ENCODE measurements at regions not wholly inside any gene's neighbourhood (a gene's known extent, or its start where the extent isn't known, plus 50 kb on each side); places are given as distances from the start of the nearest gene placed in this dataset.

DNA sequence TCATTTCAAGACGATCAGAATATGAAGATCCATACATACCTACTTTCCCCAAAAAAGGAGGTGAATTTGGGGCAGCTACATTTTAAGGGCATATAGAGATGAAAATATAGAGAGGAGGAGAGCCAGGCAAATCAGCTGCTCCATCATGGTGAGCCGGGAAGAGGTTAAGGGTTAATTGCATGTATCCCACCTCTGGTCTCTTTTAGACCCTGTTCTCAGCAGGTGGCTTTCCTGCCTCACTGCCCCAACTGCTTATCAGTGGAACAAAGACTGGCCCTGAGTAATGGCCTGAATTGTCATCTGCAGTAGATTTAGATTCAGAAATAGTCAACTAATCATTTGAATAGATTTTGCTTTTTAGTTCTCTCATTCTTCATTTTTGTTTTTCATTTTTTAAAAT is 206.6 kb downstream of the SPRY2 start:
- H3K4me2 ChIP-seq = no peak overlapping the region; the same call in 1 of the 2 replicates
- ATAC-seq = no peak; the same call in 2 of the 3 replicates
- Mint-ChIP-seq H3K9me3 (no peaks in the 10 kb centered on the region), H3K4me3 (no peak overlapping the region), H3K27ac (no peak overlapping the region), H3K27me3 (ENCODE audit: insufficient read depth, low read depth, poor library complexity) (peaks cover 11% of the 10 kb centered on the region), H3K36me3 (ENCODE audit: low read depth) (no peaks in the 10 kb centered on the region), H3K4me1 (peaks cover 42% of the 10 kb centered on the region)
- TF ChIP-seq STAT1 (IDR thresholded peaks at IDR 0.05; ENCODE audit: unreplicated experiment) (no peak), POLR2AphosphoS5 (IDR thresholded peaks at IDR 0.05; ENCODE audit: low read depth) (no peak), JUNB (IDR thresholded peaks at IDR 0.05; ENCODE audit: unreplicated experiment) (no peak)
- no peaks in the 10 kb centered on the region for H3K79me2 ChIP-seq (replicated peaks; ENCODE audit: insufficient read depth)
- H2AFZ ChIP-seq = no peak overlapping the region
- no peaks in the 10 kb centered on the region for H4K20me1 ChIP-seq (replicated peaks; ENCODE audit: insufficient read depth)
- no peaks in the 10 kb centered on the region for H3F3A ChIP-seq (replicated peaks; ENCODE audit: low read depth)
- peaks cover 41% of the 10 kb centered on the region for H3K4me1 ChIP-seq (ENCODE audit: insufficient read depth)
- no peak for DNase-seq (ENCODE audit: low spot score)
- no peak overlapping the region for H3K4me3 ChIP-seq
- no peaks in the 10 kb centered on the region for H3K36me3 ChIP-seq (ENCODE audit: insufficient read depth)
- no peaks in the 10 kb centered on the region for H3K27me3 ChIP-seq (ENCODE audit: insufficient read depth)
- no peaks in the 10 kb centered on the region for H3K9me2 ChIP-seq (ENCODE audit: insufficient read depth)
- no peak overlapping the region for H3K27ac ChIP-seq (ENCODE audit: low read depth)

DNA sequence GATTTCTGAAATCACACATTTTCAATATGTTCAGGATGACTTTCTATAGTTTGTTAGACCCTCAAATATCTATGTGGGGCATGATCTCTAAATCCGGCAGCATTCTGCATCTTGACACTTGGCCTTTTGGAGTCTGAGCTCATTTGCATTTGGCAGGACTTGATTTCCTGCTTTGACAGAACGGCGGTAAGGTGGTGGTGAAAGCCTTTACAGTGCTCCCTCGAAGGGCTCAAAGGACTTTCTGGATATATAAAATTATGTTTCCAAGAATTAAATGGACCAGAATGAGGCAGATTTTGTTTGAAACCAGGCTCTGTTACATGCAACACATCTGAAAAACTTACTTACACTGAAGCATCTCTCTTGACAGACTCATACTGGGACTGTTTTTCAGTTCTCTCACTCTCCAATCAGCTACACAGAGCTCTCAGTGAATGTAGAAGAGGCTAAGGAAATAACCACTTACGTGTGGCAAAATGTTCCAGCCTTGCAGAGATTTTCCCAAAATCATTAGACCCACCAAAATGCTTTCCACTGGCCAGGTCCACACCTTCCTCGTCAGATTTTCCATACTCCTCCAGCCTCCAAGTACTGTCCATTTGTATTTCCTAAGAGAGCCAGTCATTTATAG is 207.2 kb downstream of the SPRY2 start:
- Histone ChIP-seq H3K27ac (ENCODE audit: low read depth) (no peak overlapping the region), H4K20me1 (replicated peaks; ENCODE audit: insufficient read depth) (no peaks in the 10 kb centered on the region), H3K9me2 (ENCODE audit: insufficient read depth) (no peaks in the 10 kb centered on the region), H3K79me2 (replicated peaks; ENCODE audit: insufficient read depth) (no peaks in the 10 kb centered on the region), H3K4me1 (ENCODE audit: insufficient read depth) (peaks cover 41% of the 10 kb centered on the region), H3K4me2 (peak overlapping the region; percentile 7), H3K4me3 (no peak overlapping the region), H3F3A (replicated peaks; ENCODE audit: low read depth) (no peaks in the 10 kb centered on the region), H3K36me3 (ENCODE audit: insufficient read depth) (no peaks in the 10 kb centered on the region), H3K27me3 (ENCODE audit: insufficient read depth) (no peaks in the 10 kb centered on the region), H2AFZ (no peak overlapping the region)
- no peak for ATAC-seq
- Mint-ChIP-seq H3K4me3 (no peak overlapping the region), H3K36me3 (ENCODE audit: low read depth) (no peaks in the 10 kb centered on the region), H3K4me1 (peaks cover 42% of the 10 kb centered on the region), H3K27ac (no peak overlapping the region), H3K27me3 (ENCODE audit: insufficient read depth, low read depth, poor library complexity) (peaks cover 11% of the 10 kb centered on the region), H3K9me3 (no peaks in the 10 kb centered on the region)
- no peak for DNase-seq (ENCODE audit: low spot score)
- TF ChIP-seq CREB1 (CRISPR knock-in tag; IDR thresholded peaks at IDR 0.05; ENCODE audit: low read depth) (no peak), STAT1 (IDR thresholded peaks at IDR 0.05; ENCODE audit: unreplicated experiment) (no peak), POLR2AphosphoS5 (IDR thresholded peaks at IDR 0.05; ENCODE audit: low read depth) (no peak), JUNB (IDR thresholded peaks at IDR 0.05; ENCODE audit: unreplicated experiment) (no peak), ZNF331 (CRISPR knock-in tag; IDR thresholded peaks at IDR 0.05; ENCODE audit: low read depth) (no peak), EZH2phosphoT487 (IDR thresholded peaks at IDR 0.05; ENCODE audit: unreplicated experiment) (no peak), ZNF114 (CRISPR knock-in tag; IDR thresholded peaks at IDR 0.05) (no peak), NANOG (IDR thresholded peaks at IDR 0.05; ENCODE audit: borderline replicate concordance) (no peak), EZH2 (IDR thresholded peaks at IDR 0.05; ENCODE audit: low read depth, unreplicated experiment) (no peak)
- TF ChIP-seq, protein P1, sequence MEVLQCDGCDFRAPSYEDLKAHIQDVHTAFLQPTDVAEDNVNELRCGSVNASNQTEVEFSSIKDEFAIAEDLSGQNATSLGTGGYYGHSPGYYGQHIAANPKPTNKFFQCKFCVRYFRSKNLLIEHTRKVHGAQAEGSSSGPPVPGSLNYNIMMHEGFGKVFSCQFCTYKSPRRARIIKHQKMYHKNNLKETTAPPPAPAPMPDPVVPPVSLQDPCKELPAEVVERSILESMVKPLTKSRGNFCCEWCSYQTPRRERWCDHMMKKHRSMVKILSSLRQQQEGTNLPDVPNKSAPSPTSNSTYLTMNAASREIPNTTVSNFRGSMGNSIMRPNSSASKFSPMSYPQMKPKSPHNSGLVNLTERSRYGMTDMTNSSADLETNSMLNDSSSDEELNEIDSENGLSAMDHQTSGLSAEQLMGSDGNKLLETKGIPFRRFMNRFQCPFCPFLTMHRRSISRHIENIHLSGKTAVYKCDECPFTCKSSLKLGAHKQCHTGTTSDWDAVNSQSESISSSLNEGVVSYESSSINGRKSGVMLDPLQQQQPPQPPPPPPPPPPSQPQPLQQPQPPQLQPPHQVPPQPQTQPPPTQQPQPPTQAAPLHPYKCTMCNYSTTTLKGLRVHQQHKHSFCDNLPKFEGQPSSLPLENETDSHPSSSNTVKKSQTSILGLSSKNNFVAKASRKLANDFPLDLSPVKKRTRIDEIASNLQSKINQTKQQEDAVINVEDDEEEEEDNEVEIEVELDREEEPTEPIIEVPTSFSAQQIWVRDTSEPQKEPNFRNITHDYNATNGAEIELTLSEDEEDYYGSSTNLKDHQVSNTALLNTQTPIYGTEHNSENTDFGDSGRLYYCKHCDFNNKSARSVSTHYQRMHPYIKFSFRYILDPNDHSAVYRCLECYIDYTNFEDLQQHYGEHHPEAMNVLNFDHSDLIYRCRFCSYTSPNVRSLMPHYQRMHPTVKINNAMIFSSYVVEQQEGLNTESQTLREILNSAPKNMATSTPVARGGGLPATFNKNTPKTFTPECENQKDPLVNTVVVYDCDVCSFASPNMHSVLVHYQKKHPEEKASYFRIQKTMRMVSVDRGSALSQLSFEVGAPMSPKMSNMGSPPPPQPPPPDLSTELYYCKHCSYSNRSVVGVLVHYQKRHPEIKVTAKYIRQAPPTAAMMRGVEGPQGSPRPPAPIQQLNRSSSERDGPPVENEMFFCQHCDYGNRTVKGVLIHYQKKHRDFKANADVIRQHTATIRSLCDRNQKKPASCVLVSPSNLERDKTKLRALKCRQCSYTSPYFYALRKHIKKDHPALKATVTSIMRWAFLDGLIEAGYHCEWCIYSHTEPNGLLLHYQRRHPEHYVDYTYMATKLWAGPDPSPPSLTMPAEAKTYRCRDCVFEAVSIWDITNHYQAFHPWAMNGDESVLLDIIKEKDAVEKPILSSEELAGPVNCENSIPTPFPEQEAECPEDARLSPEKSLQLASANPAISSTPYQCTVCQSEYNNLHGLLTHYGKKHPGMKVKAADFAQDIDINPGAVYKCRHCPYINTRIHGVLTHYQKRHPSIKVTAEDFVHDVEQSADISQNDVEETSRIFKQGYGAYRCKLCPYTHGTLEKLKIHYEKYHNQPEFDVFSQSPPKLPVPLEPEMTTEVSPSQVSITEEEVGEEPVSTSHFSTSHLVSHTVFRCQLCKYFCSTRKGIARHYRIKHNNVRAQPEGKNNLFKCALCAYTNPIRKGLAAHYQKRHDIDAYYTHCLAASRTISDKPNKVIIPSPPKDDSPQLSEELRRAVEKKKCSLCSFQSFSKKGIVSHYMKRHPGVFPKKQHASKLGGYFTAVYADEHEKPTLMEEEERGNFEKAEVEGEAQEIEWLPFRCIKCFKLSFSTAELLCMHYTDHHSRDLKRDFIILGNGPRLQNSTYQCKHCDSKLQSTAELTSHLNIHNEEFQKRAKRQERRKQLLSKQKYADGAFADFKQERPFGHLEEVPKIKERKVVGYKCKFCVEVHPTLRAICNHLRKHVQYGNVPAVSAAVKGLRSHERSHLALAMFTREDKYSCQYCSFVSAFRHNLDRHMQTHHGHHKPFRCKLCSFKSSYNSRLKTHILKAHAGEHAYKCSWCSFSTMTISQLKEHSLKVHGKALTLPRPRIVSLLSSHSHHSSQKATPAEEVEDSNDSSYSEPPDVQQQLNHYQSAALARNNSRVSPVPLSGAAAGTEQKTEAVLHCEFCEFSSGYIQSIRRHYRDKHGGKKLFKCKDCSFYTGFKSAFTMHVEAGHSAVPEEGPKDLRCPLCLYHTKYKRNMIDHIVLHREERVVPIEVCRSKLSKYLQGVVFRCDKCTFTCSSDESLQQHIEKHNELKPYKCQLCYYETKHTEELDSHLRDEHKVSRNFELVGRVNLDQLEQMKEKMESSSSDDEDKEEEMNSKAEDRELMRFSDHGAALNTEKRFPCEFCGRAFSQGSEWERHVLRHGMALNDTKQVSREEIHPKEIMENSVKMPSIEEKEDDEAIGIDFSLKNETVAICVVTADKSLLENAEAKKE (CRISPR knock-in tag; IDR thresholded peaks at IDR 0.05) = no peak
- TF ChIP-seq, protein P2, sequence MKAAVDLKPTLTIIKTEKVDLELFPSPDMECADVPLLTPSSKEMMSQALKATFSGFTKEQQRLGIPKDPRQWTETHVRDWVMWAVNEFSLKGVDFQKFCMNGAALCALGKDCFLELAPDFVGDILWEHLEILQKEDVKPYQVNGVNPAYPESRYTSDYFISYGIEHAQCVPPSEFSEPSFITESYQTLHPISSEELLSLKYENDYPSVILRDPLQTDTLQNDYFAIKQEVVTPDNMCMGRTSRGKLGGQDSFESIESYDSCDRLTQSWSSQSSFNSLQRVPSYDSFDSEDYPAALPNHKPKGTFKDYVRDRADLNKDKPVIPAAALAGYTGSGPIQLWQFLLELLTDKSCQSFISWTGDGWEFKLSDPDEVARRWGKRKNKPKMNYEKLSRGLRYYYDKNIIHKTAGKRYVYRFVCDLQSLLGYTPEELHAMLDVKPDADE (IDR thresholded peaks at IDR 0.05) = no peak
- TF ChIP-seq, protein P3, sequence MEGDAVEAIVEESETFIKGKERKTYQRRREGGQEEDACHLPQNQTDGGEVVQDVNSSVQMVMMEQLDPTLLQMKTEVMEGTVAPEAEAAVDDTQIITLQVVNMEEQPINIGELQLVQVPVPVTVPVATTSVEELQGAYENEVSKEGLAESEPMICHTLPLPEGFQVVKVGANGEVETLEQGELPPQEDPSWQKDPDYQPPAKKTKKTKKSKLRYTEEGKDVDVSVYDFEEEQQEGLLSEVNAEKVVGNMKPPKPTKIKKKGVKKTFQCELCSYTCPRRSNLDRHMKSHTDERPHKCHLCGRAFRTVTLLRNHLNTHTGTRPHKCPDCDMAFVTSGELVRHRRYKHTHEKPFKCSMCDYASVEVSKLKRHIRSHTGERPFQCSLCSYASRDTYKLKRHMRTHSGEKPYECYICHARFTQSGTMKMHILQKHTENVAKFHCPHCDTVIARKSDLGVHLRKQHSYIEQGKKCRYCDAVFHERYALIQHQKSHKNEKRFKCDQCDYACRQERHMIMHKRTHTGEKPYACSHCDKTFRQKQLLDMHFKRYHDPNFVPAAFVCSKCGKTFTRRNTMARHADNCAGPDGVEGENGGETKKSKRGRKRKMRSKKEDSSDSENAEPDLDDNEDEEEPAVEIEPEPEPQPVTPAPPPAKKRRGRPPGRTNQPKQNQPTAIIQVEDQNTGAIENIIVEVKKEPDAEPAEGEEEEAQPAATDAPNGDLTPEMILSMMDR (conservative IDR thresholded peaks at IDR 0.05; ENCODE audit: low read depth in 2 of 2) = no peak

Data from GM23338 (cell line).